MG63 (cell line): ENCODE measurements at regions not wholly inside any gene's neighbourhood (a gene's known extent, or its start where the extent isn't known, plus 50 kb on each side); places are given as distances from the start of the nearest gene placed in this dataset.
"Not testable (repeated sequence)": the region's sequence is repeated elsewhere in the genome, so short reads cannot be mapped to it uniquely, and the experiment has no call there.

Experiments used
- DNase-seq: peaks from one replicate; pipeline ENCODE4 v3.0.0-alpha.2; 2020
- H3K27me3 ChIP-seq: fragments of 250-450 bp; sonication (Bioruptor Pico); 2 replicates; pipeline ENCODE4 v1.5.1; 2020; ENCODE audit warnings: mild to moderate bottlenecking, moderate library complexity
- H3K36me3 ChIP-seq: fragments of 250-450 bp; sonication (Bioruptor Pico); 2 replicates; pipeline ENCODE4 v1.5.1; 2020; ENCODE audit warnings: mild to moderate bottlenecking, moderate library complexity
- H3K4me3 ChIP-seq: fragments of 250-450 bp; sonication (Bioruptor Pico); 2 replicates; pipeline ENCODE4 v1.5.1; 2020; ENCODE audit warnings: mild to moderate bottlenecking, moderate library complexity
- H3K9me3 ChIP-seq: fragments of 250-450 bp; sonication (Bioruptor Pico); 2 replicates; pipeline ENCODE4 v1.5.1; 2020; ENCODE audit warnings: mild to moderate bottlenecking, moderate library complexity

- Histone ChIP-seq H3K4me3 (no peak overlapping the region), H3K27me3 (no peaks in the 10 kb centered on the region), H3K36me3 (no peaks in the 10 kb centered on the region), H3K9me3 (no peaks in the 10 kb centered on the region)
- DNase-seq: no peak
Measured at GRCh38 chr1:47491341-47491753, 53.5 kb downstream of the FOXD2 start.

GRCh38 chr1:47495176-47495713 is 57.4 kb downstream of the FOXD2 start:
- Histone ChIP-seq H3K36me3 (no peaks in the 10 kb centered on the region), H3K27me3 (no peaks in the 10 kb centered on the region), H3K9me3 (no peaks in the 10 kb centered on the region), H3K4me3 (no peak overlapping the region)
- DNase-seq: no peak

- no peaks in the 10 kb centered on the region for H3K36me3 ChIP-seq
- H3K4me3 ChIP-seq: no peak overlapping the region
- no peaks in the 10 kb centered on the region for H3K9me3 ChIP-seq
- H3K27me3 ChIP-seq: no peaks in the 10 kb centered on the region
- DNase-seq: no peak
Measured at GRCh38 chr1:47498551-47498950, 60.7 kb downstream of the FOXD2 start.

- H3K27me3 ChIP-seq: no peaks in the 10 kb centered on the region
- DNase-seq: no peak
- H3K4me3 ChIP-seq: no peak overlapping the region
- H3K36me3 ChIP-seq: no peaks in the 10 kb centered on the region
- no peaks in the 10 kb centered on the region for H3K9me3 ChIP-seq
Measured at GRCh38 chr1:47501069-47501468, 63.2 kb downstream of the FOXD2 start.

GRCh38 chr1:47502746-47503370 is 65.0 kb downstream of the FOXD2 start:
- Histone ChIP-seq H3K27me3 (no peaks in the 10 kb centered on the region; the same call in 1 of the 2 replicates), H3K4me3 (no peak overlapping the region), H3K36me3 (no peaks in the 10 kb centered on the region), H3K9me3 (no peaks in the 10 kb centered on the region)
- DNase-seq: no peak

GRCh38 chr1:47504840-47505239 is 67.0 kb downstream of the FOXD2 start:
- H3K9me3 ChIP-seq, H3K4me3 ChIP-seq, DNase-seq, H3K27me3 ChIP-seq, H3K36me3 ChIP-seq: not testable (repeated sequence)

GRCh38 chr1:47505267-47505666 is 67.4 kb downstream of the FOXD2 start:
- no peaks in the 10 kb centered on the region for H3K36me3 ChIP-seq
- no peak overlapping the region for H3K4me3 ChIP-seq
- no peak for DNase-seq
- H3K9me3 ChIP-seq: no peaks in the 10 kb centered on the region
- H3K27me3 ChIP-seq: peaks cover 2% of the 10 kb centered on the region; the same call in 1 of the 2 replicates

GRCh38 chr1:47506053-47506452 is 68.2 kb downstream of the FOXD2 start:
- Histone ChIP-seq H3K36me3 (no peaks in the 10 kb centered on the region), H3K27me3 (peaks cover 2% of the 10 kb centered on the region; the same call in 1 of the 2 replicates), H3K9me3 (no peaks in the 10 kb centered on the region), H3K4me3 (no peak overlapping the region)
- no peak for DNase-seq

GRCh38 chr1:47507144-47507543 is 69.3 kb downstream of the FOXD2 start:
- no peak for DNase-seq
- no peaks in the 10 kb centered on the region for H3K36me3 ChIP-seq
- no peak overlapping the region for H3K4me3 ChIP-seq
- no peaks in the 10 kb centered on the region for H3K9me3 ChIP-seq
- peaks cover 2% of the 10 kb centered on the region; the same call in 1 of the 2 replicates for H3K27me3 ChIP-seq

GRCh38 chr1:47507881-47508701 is 70.2 kb downstream of the FOXD2 start:
- no peaks in the 10 kb centered on the region for H3K9me3 ChIP-seq
- peak overlapping the region; percentile 16; the same call in 1 of the 2 replicates for H3K4me3 ChIP-seq
- peaks cover 2% of the 10 kb centered on the region; the same call in 1 of the 2 replicates for H3K27me3 ChIP-seq
- H3K36me3 ChIP-seq: no peaks in the 10 kb centered on the region
- DNase-seq: no peak

GRCh38 chr1:47508702-47509431 is 71.0 kb downstream of the FOXD2 start:
- peak overlapping the region; percentile 16; the same call in 1 of the 2 replicates for H3K4me3 ChIP-seq
- H3K36me3 ChIP-seq: no peaks in the 10 kb centered on the region
- DNase-seq: no peak
- no peaks in the 10 kb centered on the region for H3K9me3 ChIP-seq
- H3K27me3 ChIP-seq: peaks cover 2% of the 10 kb centered on the region; the same call in 1 of the 2 replicates

GRCh38 chr1:47510282-47510811 is 72.5 kb downstream of the FOXD2 start:
- DNase-seq: no peak
- Histone ChIP-seq H3K9me3 (no peaks in the 10 kb centered on the region), H3K4me3 (no peak overlapping the region), H3K27me3 (peaks cover 2% of the 10 kb centered on the region; the same call in 1 of the 2 replicates), H3K36me3 (no peaks in the 10 kb centered on the region)

- Histone ChIP-seq H3K4me3 (no peak overlapping the region), H3K9me3 (no peaks in the 10 kb centered on the region), H3K27me3 (peaks cover 2% of the 10 kb centered on the region; the same call in 1 of the 2 replicates), H3K36me3 (no peaks in the 10 kb centered on the region)
- no peak for DNase-seq
Measured at GRCh38 chr1:47511825-47512224, 74.0 kb downstream of the FOXD2 start.

GRCh38 chr1:47513393-47513792 is 75.5 kb downstream of the FOXD2 start:
- Histone ChIP-seq H3K36me3 (no peaks in the 10 kb centered on the region), H3K4me3 (no peak overlapping the region), H3K9me3 (no peaks in the 10 kb centered on the region), H3K27me3 (peaks cover 2% of the 10 kb centered on the region; the same call in 1 of the 2 replicates)
- no peak for DNase-seq

- no peak for DNase-seq
- no peaks in the 10 kb centered on the region for H3K9me3 ChIP-seq
- H3K4me3 ChIP-seq: no peak overlapping the region
- no peaks in the 10 kb centered on the region for H3K36me3 ChIP-seq
- no peaks in the 10 kb centered on the region; the same call in 1 of the 2 replicates for H3K27me3 ChIP-seq
Measured at GRCh38 chr1:47514229-47514628, 76.4 kb downstream of the FOXD2 start.

- H3K36me3 ChIP-seq: no peaks in the 10 kb centered on the region
Measured at GRCh38 chr1:47515164-47515789, 77.4 kb downstream of the FOXD2 start.

More at GRCh38 chr1:47515164-47515789, 77.4 kb downstream of the FOXD2 start:
- no peaks in the 10 kb centered on the region; the same call in 1 of the 2 replicates for H3K27me3 ChIP-seq
- no peak overlapping the region for H3K4me3 ChIP-seq
- H3K9me3 ChIP-seq: no peaks in the 10 kb centered on the region
- no peak for DNase-seq
